ENCODE measurements at regions not wholly inside any gene's neighbourhood (a gene's known extent, or its start where the extent isn't known, plus 50 kb on each side); places are given as distances from the start of the nearest gene placed in this dataset.

- H3K4me1 ChIP-seq (ENCODE audit: insufficient read depth, low read length) = no peaks in the 10 kb centered on the region; the same call in 1 of the 2 replicates
- no peak overlapping the region for H3K9ac ChIP-seq (ENCODE audit: low read depth, low read length)
- no peaks in the 10 kb centered on the region for H3K36me3 ChIP-seq (ENCODE audit: insufficient read depth, low read length)
- no peaks in the 10 kb centered on the region for H3K9me3 ChIP-seq (ENCODE audit: control insufficient read depth, insufficient read depth, low read length)
These were observed 607.8 kb upstream of the B3GALT2 start for GRCh38 chr1:193794239-193794638.

DNA sequence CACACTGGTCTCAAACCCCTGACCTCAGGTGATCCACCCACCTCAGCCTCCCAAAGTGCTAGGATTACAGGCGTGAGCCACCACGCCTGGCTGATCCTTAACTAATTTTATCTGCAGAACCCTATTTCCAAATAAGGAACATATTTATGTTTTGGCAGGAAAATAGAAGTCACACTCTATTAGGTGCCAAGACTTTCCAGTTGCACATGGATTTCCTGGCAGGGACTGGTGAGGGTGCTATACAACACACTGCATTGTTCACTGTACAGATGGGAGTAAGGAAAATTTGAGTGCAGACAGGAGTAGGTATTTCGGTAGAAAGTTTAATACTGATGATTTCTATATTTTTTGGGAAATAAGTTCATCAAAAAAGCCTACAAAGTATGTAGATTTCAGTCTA is 605.3 kb upstream of the B3GALT2 start:
- Histone ChIP-seq H3K9me3 (ENCODE audit: control insufficient read depth, insufficient read depth, low read length) (no peaks in the 10 kb centered on the region), H3K4me1 (ENCODE audit: insufficient read depth, low read length) (no peaks in the 10 kb centered on the region; the same call in 1 of the 2 replicates), H3K36me3 (ENCODE audit: insufficient read depth, low read length) (no peaks in the 10 kb centered on the region), H3K9ac (ENCODE audit: low read depth, low read length) (no peak overlapping the region)

DNA sequence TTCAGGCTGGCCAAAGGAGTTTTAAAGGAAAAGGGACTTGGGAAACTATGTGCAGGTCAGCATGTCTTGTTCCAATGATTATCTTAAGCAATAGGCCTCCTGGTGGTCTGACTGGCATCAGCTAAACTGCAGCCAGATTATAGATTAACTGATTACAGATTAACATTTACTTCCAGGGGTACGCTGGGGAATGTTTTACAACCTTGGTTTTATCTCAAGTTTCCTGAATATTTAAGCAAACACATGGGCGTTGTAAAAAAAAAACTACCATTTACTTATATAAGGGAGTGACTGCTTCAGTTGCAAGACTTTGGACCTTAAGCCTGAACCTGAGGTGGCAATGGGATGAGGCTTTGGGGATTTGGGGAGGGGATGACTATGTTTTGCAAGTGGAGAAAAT is 600.6 kb upstream of the B3GALT2 start:
- no peak overlapping the region for H3K9ac ChIP-seq (ENCODE audit: low read depth, low read length)
- H3K4me1 ChIP-seq (ENCODE audit: insufficient read depth, low read length) = no peaks in the 10 kb centered on the region
- no peaks in the 10 kb centered on the region for H3K36me3 ChIP-seq (ENCODE audit: insufficient read depth, low read length)
- H3K9me3 ChIP-seq (ENCODE audit: control insufficient read depth, insufficient read depth, low read length) = no peaks in the 10 kb centered on the region

- Histone ChIP-seq H3K4me1 (ENCODE audit: insufficient read depth, low read length) (no peaks in the 10 kb centered on the region), H3K9ac (ENCODE audit: low read depth, low read length) (no peak overlapping the region), H3K9me3 (ENCODE audit: control insufficient read depth, insufficient read depth, low read length) (no peaks in the 10 kb centered on the region), H3K36me3 (ENCODE audit: insufficient read depth, low read length) (no peaks in the 10 kb centered on the region)
These were observed 599.5 kb upstream of the B3GALT2 start for GRCh38 chr1:193785850-193786420.

DNA sequence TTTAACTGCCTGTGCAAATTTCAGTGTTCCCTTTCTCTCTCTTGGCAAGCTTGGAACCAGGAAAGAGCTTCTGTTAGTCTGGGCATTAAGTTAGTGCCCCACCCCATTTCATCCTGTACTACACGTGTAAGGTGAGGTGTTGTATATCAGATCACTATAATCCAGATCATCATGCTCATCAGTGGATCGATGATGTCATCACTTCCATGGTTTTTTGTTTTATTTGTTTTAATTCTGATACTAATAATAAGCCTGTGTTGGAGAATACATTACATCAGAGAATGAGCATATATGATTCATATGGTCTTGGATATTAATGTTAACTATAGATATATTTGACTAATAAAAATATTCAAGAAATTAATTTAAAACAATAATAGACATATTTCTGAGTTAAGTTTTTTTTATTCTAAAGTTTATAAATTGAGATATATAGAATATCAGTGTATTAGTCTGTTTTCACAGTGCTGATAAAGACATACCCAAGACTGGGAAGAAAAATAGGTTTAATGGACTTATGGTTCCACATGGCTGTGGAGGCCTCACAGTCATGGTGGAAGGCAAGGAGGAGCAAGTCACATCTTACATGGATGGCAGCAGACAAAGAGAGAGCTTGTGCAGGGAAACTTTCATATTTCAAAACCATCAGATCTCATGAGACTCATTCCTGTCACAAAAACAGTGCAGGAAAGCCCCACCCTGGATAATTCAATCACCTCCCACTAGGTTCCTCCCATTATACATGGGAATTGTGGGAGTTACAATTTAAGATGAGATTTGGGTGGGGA is 588.3 kb upstream of the B3GALT2 start:
- Histone ChIP-seq H3K9me3 (ENCODE audit: control insufficient read depth, insufficient read depth, low read length) (peaks cover 8% of the 10 kb centered on the region; the same call in 1 of the 2 replicates), H3K36me3 (ENCODE audit: insufficient read depth, low read length) (no peaks in the 10 kb centered on the region), H3K9ac (ENCODE audit: low read depth, low read length) (no peak overlapping the region), H3K4me1 (ENCODE audit: insufficient read depth, low read length) (no peaks in the 10 kb centered on the region)

DNA sequence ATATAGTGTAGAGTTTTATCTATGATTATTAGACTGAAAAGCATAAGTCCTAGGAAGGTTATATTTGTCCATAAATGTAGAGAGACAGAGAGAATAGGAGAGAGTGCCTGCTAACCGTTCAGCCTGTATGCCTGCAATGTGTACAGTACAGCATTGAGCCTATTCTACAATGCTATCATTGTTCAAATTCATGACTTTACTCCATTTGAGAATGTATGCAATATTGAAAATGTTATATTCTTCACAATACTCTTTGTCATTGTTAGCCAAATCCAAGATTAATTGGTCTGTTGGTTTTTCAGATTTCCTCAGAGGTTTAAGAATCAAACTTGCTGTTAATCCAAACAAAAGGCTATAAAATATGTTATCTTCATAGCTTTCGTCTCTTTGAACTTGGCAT is 585.2 kb upstream of the B3GALT2 start:
- Histone ChIP-seq H3K4me1 (ENCODE audit: insufficient read depth, low read length) (no peaks in the 10 kb centered on the region), H3K9me3 (ENCODE audit: control insufficient read depth, insufficient read depth, low read length) (peaks cover 8% of the 10 kb centered on the region; the same call in 1 of the 2 replicates), H3K9ac (ENCODE audit: low read depth, low read length) (no peak overlapping the region), H3K36me3 (ENCODE audit: insufficient read depth, low read length) (no peaks in the 10 kb centered on the region)

DNA sequence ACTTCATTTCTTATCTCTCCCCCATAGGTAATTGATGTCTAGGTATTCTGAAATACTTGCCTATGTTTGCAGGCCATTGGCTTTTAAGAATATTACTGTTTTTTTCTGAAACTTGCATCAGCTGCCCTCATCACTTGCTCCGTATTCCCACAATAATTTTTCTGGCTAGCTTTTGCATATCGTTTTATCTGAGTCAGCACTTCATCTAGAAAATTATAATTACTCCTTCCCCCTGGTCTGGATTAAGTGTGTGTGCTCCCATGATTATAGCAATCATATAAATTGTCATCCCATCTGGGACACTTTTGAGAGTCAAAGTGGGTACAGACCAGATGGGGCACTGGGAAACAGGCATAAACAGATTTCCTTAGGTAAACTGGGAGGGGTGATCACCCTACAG is 583.2 kb upstream of the B3GALT2 start:
- H3K9me3 ChIP-seq (ENCODE audit: control insufficient read depth, insufficient read depth, low read length) = no peaks in the 10 kb centered on the region; the same call in 1 of the 2 replicates
- no peaks in the 10 kb centered on the region for H3K36me3 ChIP-seq (ENCODE audit: insufficient read depth, low read length)
- H3K9ac ChIP-seq (ENCODE audit: low read depth, low read length) = no peak overlapping the region
- no peaks in the 10 kb centered on the region for H3K4me1 ChIP-seq (ENCODE audit: insufficient read depth, low read length)

DNA sequence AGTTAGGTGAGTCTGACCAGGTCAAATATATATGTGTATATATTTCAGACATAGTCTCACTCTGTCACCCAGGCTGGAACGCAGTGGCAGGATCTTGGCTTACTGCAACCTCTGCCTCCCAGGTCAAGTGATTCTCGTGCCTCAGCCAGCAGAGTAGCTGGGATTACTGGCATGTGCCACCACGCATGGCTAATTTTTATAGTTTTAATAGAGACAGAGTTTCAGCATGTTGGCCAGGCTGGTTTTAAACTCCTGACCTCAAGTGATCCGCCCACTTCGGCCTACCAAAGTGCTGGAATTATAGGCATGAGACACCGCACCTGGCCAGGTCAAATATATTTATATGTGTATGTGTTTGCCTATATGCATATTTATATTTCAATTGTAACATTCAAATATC is 581.5 kb upstream of the B3GALT2 start:
- Histone ChIP-seq H3K4me1 (ENCODE audit: insufficient read depth, low read length) (no peaks in the 10 kb centered on the region), H3K36me3 (ENCODE audit: insufficient read depth, low read length) (no peaks in the 10 kb centered on the region), H3K9ac (ENCODE audit: low read depth, low read length) (no peak overlapping the region), H3K9me3 (ENCODE audit: control insufficient read depth, insufficient read depth, low read length) (no peaks in the 10 kb centered on the region)

- H3K36me3 ChIP-seq (ENCODE audit: insufficient read depth, low read length) = no peaks in the 10 kb centered on the region
- no peak overlapping the region for H3K9ac ChIP-seq (ENCODE audit: low read depth, low read length)
- no peaks in the 10 kb centered on the region for H3K9me3 ChIP-seq (ENCODE audit: control insufficient read depth, insufficient read depth, low read length)
- no peaks in the 10 kb centered on the region for H3K4me1 ChIP-seq (ENCODE audit: insufficient read depth, low read length)
These were observed 579.9 kb upstream of the B3GALT2 start for GRCh38 chr1:193766329-193766728.

DNA sequence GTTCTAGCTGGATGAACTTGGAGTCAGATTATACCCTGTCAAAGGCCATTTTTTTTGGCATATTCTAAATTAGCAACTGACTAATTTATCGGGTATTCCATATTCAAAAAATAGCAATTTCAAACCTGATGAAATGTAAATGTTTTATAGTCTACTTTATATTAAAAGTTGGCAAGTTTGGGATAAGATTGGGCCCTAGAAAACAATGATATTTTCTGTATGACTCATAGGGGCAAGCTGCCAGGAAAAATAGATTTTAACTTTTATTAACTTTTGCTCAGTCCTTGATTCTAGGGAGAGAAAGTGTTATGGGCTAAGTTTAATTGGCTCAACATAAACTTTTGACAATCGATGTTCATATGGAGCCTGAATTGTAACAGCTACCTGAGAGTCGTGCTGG is 576.9 kb upstream of the B3GALT2 start:
- H3K4me1 ChIP-seq (ENCODE audit: insufficient read depth, low read length) = no peaks in the 10 kb centered on the region
- no peaks in the 10 kb centered on the region for H3K9me3 ChIP-seq (ENCODE audit: control insufficient read depth, insufficient read depth, low read length)
- no peak overlapping the region for H3K9ac ChIP-seq (ENCODE audit: low read depth, low read length)
- no peaks in the 10 kb centered on the region for H3K36me3 ChIP-seq (ENCODE audit: insufficient read depth, low read length)

DNA sequence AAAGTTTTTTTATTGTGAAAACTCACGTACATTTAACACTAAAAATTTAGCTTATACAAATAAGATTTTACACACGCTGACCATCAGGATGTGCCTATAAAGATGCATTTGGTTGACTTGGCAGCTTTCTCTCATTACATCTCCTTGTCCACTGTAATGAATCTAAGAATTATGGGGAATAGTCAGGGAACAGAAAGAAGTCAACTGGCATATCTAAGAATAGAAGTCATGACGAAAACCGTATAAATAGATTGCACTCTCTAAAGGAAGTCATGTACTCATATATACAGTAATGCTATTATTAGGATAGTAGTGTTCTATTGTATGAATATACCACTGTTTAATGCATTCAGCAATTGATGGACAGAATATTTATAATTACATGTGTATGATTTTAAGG is 575.8 kb upstream of the B3GALT2 start:
- Histone ChIP-seq H3K4me1 (ENCODE audit: insufficient read depth, low read length) (no peaks in the 10 kb centered on the region), H3K36me3 (ENCODE audit: insufficient read depth, low read length) (no peaks in the 10 kb centered on the region), H3K9me3 (ENCODE audit: control insufficient read depth, insufficient read depth, low read length) (no peaks in the 10 kb centered on the region), H3K9ac (ENCODE audit: low read depth, low read length) (no peak overlapping the region)

GRCh38 chr1:193755441-193755840 is 569.0 kb upstream of the B3GALT2 start:
- no peak overlapping the region for H3K9ac ChIP-seq (ENCODE audit: low read depth, low read length)
- no peaks in the 10 kb centered on the region for H3K36me3 ChIP-seq (ENCODE audit: insufficient read depth, low read length)
- H3K4me1 ChIP-seq (ENCODE audit: insufficient read depth, low read length) = no peaks in the 10 kb centered on the region
- H3K9me3 ChIP-seq (ENCODE audit: control insufficient read depth, insufficient read depth, low read length) = peaks cover 3% of the 10 kb centered on the region; the same call in 1 of the 2 replicates

DNA sequence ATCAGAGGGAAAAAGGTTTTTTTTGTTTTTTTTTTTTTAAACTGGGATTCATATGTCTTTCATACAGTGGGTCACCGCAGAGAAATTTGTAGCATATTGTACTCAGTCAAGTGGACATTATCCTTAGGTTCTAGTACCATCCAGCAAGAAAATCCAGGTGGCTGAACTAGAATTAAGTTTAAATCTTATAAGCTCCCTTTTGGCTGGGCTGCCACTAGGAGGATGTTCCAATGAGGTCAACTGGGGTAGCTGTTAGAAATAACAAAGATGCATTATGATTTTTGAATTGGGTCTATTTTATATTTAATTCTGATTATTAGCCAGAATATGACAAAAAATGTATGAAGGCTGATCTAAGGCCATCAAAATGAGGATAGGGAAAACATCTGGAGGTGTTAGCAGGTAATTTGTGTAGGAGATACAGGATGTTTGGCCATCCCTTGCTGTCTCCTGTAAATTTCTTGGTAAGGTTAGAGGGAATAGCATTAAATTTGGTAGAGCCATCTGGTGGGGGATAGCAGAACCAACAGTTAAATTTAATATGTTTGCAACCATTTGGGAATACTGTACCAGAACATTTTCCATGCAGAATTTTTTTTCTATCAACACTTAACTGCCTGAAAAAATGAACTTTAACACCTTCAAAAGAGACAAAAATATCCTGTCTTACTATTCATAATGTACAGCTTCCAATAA is 568.5 kb upstream of the B3GALT2 start:
- peaks cover 3% of the 10 kb centered on the region; the same call in 1 of the 2 replicates for H3K9me3 ChIP-seq (ENCODE audit: control insufficient read depth, insufficient read depth, low read length)
- H3K4me1 ChIP-seq (ENCODE audit: insufficient read depth, low read length) = no peaks in the 10 kb centered on the region
- H3K36me3 ChIP-seq (ENCODE audit: insufficient read depth, low read length) = no peaks in the 10 kb centered on the region
- no peak overlapping the region for H3K9ac ChIP-seq (ENCODE audit: low read depth, low read length)

GRCh38 chr1:193754151-193754550 is 567.7 kb upstream of the B3GALT2 start:
- H3K4me1 ChIP-seq (ENCODE audit: insufficient read depth, low read length) = no peaks in the 10 kb centered on the region
- H3K9ac ChIP-seq (ENCODE audit: low read depth, low read length) = no peak overlapping the region

More at GRCh38 chr1:193754151-193754550, 567.7 kb upstream of the B3GALT2 start:
- Histone ChIP-seq H3K36me3 (ENCODE audit: insufficient read depth, low read length) (no peaks in the 10 kb centered on the region), H3K9me3 (ENCODE audit: control insufficient read depth, insufficient read depth, low read length) (peaks cover 3% of the 10 kb centered on the region; the same call in 1 of the 2 replicates)
